Sigmoid colon (tissue), 6 donors: ENCODE measurements at regions not wholly inside any gene's neighbourhood (a gene's known extent, or its start where the extent isn't known, plus 50 kb on each side); places are given as distances from the start of the nearest gene placed in this dataset.

Experiments
- DNase-seq: peaks from one replicate; pipeline ENCODE4 v3.0.0-alpha.2; 2019
- H3K27ac ChIP-seq, 4 donors: fragments of 200-600 bp; sonication (generic); one replicate each; pipeline ENCODE4 v1.5.1; 2016 to 2019; ENCODE audit warnings: mild to moderate bottlenecking in 1 of 4
- H3K27me3 ChIP-seq, 3 donors: fragments of 200-600 bp; sonication (generic); one replicate each; pipeline ENCODE4 v1.5.1; 2019; ENCODE audit warnings: mild to moderate bottlenecking in 1 of 3
- H3K36me3 ChIP-seq, 4 donors: fragments of 200-600 bp; sonication (generic); one replicate each; pipeline ENCODE4 v1.5.1; 2016 to 2019
- H3K4me1 ChIP-seq, 4 donors: fragments of 200-600 bp; sonication (generic); one replicate each; pipeline ENCODE4 v1.5.1; 2017 to 2019
- H3K4me3 ChIP-seq, 4 donors: fragments of 200-600 bp; sonication (generic); one replicate each; pipeline ENCODE4 v1.5.1; 2017 to 2019; ENCODE audit warnings: mild to moderate bottlenecking in 2 of 4, moderate library complexity in 1 of 4
- H3K9me3 ChIP-seq, 4 donors: fragments of 200-600 bp in 3 of 4; sonication (generic) in 3 of 4; one replicate each; pipeline versions ENCODE4 v1.5.1 to v1.6.1; 2013 to 2019
- EP300 ChIP-seq, 4 donors: sonication (generic); formaldehyde crosslinking; IDR thresholded peaks; one replicate each; pipeline ENCODE4 v1.6.1; 2017; ENCODE audit warnings: antibody characterized with exemption in 4 of 4
- POLR2A ChIP-seq, 2 donors: fragments of 450-650 bp; IDR thresholded peaks; one replicate each; pipeline ENCODE4 v1.6.1; 2016; ENCODE audit warnings: antibody characterized with exemption in 2 of 2, mild to moderate bottlenecking in 2 of 2, moderate library complexity in 2 of 2
- POLR2AphosphoS5 ChIP-seq, 4 donors: sonication (generic); formaldehyde crosslinking; IDR thresholded peaks; one replicate each; pipeline ENCODE4 v1.6.1; 2017; ENCODE audit warnings: antibody characterized with exemption in 4 of 4
- WGBS, 2 donors: extraction: QIAGEN DNeasy Blood & Tissue Kit; methylation state at CpG; one replicate each; pipeline ENCODE4 v1.1.7; 2013; 5-methylcytosine and 5-hydroxymethylcytosine counted together
- intact Hi-C: fragments of 100-400 bp; cut with DNase I; formaldehyde crosslinking; loops from one replicate; pipeline ENCODE4 v1.15.1; 2023
- TF ChIP-seq, protein P1 (sequence below), 4 experiments: fragments of 450-650 bp in 3 of 4; fragments of 200-600 bp in 1 of 4; IDR thresholded peaks; one replicate each; pipeline ENCODE4 v1.5.1; 2016 to 2019; ENCODE audit warnings: antibody characterized with exemption in 4 of 4, mild to moderate bottlenecking in 3 of 4, moderate library complexity in 2 of 4
- donor health status: healthy with polysubstance abuse.
- donor health status: healthy.

DNA sequence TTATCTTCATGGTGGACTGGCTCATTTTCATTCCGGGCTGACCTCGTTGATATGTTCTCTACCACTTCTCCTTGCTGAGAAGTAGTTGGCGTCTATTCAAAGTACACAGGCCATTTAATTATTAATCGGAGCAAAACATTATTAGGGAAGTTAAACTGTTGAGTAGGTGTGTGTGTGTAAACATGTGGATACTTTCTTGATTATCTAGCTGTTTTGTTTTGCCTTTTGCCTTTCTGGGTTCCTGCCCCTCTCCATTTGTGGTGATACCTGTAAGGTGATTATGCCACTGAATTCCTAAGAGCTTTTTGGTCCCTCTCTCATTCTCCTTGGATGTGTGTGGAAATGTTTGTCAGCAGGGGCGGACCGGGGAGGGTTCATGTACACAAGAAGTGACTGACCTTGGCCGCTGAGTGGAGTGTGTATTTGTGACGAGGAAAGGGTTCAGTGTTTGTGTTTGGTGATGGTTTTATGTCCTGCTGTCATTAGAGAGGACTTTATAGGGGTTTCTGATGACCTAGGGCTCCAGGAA lies 56.6 kb upstream of the PPP2R5A start:
- no peaks in the 10 kb centered on the region for H3K27me3 ChIP-seq
- H3K4me3 ChIP-seq: no peak overlapping the region
- 17 to 60% methylated on average over 8 of the region's 8 CpGs for WGBS, 2 donors
- peaks cover 0 to under 1% (median 0%) of the 10 kb centered on the region in 4 donors for H3K4me1 ChIP-seq
- no peak overlapping the region for H3K27ac ChIP-seq
- no peak for TF ChIP-seq POLR2A (IDR thresholded peaks at IDR 0.05)
- TF ChIP-seq EP300 (IDR thresholded peaks at IDR 0.05): no peak
- TF ChIP-seq, protein P1, sequence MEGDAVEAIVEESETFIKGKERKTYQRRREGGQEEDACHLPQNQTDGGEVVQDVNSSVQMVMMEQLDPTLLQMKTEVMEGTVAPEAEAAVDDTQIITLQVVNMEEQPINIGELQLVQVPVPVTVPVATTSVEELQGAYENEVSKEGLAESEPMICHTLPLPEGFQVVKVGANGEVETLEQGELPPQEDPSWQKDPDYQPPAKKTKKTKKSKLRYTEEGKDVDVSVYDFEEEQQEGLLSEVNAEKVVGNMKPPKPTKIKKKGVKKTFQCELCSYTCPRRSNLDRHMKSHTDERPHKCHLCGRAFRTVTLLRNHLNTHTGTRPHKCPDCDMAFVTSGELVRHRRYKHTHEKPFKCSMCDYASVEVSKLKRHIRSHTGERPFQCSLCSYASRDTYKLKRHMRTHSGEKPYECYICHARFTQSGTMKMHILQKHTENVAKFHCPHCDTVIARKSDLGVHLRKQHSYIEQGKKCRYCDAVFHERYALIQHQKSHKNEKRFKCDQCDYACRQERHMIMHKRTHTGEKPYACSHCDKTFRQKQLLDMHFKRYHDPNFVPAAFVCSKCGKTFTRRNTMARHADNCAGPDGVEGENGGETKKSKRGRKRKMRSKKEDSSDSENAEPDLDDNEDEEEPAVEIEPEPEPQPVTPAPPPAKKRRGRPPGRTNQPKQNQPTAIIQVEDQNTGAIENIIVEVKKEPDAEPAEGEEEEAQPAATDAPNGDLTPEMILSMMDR (IDR thresholded peaks at IDR 0.05): no peak
- TF ChIP-seq POLR2AphosphoS5 (IDR thresholded peaks at IDR 0.05): no peak
- intact Hi-C loops: no loop called here
- no peak for DNase-seq
- no peaks in the 10 kb centered on the region for H3K9me3 ChIP-seq
- H3K36me3 ChIP-seq: no peaks in the 10 kb centered on the region

DNA sequence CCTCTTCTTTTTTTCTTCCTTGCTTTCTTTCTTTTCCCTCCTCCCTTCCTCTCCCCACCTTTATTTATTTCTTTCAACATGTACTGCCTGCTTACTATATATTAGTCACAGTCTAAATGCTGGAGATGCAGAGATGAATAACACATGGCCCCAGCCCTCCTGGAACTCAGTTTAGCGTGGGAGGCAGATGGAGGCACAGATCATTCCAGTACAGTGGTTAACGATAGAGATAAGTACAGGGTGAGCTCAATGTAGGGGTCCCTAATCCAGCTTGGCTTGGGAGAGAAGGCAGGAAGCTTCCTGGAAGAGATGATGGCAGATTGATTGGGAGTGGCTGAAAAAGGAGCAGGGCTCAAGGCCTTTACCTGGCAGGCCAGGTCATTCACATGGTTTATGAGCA lies 55.6 kb upstream of the PPP2R5A start:
- Histone ChIP-seq H3K4me1 (peaks cover 0 to 9% (median 6%) of the 10 kb centered on the region in 4 donors), H3K27me3 (no peaks in the 10 kb centered on the region), H3K4me3 (no peak overlapping the region), H3K36me3 (no peaks in the 10 kb centered on the region), H3K27ac (no peak overlapping the region), H3K9me3 (no peaks in the 10 kb centered on the region)
- DNase-seq: no peak
- TF ChIP-seq EP300 (IDR thresholded peaks at IDR 0.05) (no peak), POLR2AphosphoS5 (IDR thresholded peaks at IDR 0.05) (no peak), POLR2A (IDR thresholded peaks at IDR 0.05) (no peak)
- TF ChIP-seq, protein P1 (IDR thresholded peaks at IDR 0.05): no peak
- intact Hi-C loops: loop anchor here (5.0 kb wide), 1 partner anchor 67 kb away; no protein-coding TSS in a partner anchor
- WGBS, 2 donors: 85% methylated on average over 2 of the region's 2 CpGs

DNA sequence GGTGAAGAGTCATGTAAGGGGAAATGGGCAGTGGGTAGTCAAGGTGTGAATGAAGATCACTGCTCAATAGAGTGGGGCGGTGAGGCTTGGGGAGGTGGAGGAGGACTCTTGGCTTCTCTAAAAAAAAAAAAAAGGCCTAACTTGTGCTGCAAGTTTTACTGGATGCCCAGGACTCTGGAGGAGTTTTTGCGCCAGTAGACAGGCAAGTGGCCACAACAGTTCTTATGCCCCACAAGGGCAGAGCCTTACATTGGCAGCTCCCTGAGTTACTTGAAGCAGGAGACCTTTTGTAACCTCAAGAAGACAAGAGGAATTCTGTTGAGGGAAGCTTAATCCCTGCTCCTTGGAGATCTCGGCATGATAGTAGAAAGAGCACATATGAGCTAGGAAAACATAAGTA lies 54.9 kb upstream of the PPP2R5A start:
- TF ChIP-seq POLR2AphosphoS5 (IDR thresholded peaks at IDR 0.05): no peak
- TF ChIP-seq, protein P1 (IDR thresholded peaks at IDR 0.05): no peak
- no peak for TF ChIP-seq EP300 (IDR thresholded peaks at IDR 0.05)
- no peak for TF ChIP-seq POLR2A (IDR thresholded peaks at IDR 0.05)
- no peaks in the 10 kb centered on the region for H3K36me3 ChIP-seq
- DNase-seq: no peak
- H3K27ac ChIP-seq: no peak overlapping the region
- H3K4me1 ChIP-seq: peaks cover 0 to 14% (median 12%) of the 10 kb centered on the region in 4 donors
- H3K4me3 ChIP-seq: no peak overlapping the region
- H3K9me3 ChIP-seq: no peaks in the 10 kb centered on the region
- WGBS, 2 donors: 95 to 96% methylated on average over 3 of the region's 3 CpGs
- H3K27me3 ChIP-seq: no peaks in the 10 kb centered on the region
- intact Hi-C loops: loop anchor here (5.0 kb wide), 1 partner anchor 68 kb away; no protein-coding TSS in a partner anchor

DNA sequence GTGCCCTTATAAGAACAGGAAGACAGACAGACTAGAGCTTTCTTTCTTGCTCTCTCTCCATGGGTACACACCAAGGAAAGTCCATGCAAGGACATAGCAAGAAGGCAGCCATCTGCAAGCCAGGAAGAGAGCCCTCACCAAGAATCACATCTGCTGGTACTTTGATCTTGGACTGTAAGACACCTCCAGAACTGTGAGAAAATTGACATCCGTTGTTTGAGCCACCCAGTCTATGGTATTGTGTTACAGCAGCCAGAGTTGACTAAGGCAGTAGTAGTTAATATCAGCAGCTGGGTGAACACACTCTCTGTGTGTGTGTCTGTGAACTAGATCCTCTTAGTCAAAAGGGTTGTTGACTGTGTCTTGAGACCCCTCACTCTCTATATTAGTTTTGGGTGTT lies 53.8 kb upstream of the PPP2R5A start:
- Histone ChIP-seq H3K27me3 (no peaks in the 10 kb centered on the region), H3K9me3 (no peaks in the 10 kb centered on the region), H3K36me3 (no peaks in the 10 kb centered on the region), H3K27ac (no peak overlapping the region), H3K4me1 (peaks cover 0 to 14% (median 12%) of the 10 kb centered on the region in 4 donors), H3K4me3 (no peak overlapping the region)
- intact Hi-C loops: loop anchor here (5.0 kb wide), 1 partner anchor 69 kb away; no protein-coding TSS in a partner anchor
- DNase-seq: no peak
- TF ChIP-seq POLR2AphosphoS5 (IDR thresholded peaks at IDR 0.05) (no peak), POLR2A (IDR thresholded peaks at IDR 0.05) (no peak), EP300 (IDR thresholded peaks at IDR 0.05) (no peak)
- TF ChIP-seq, protein P1 (IDR thresholded peaks at IDR 0.05): no peak
- 94 to 96% methylated on average over 1 of the region's 1 CpG for WGBS, 2 donors

DNA sequence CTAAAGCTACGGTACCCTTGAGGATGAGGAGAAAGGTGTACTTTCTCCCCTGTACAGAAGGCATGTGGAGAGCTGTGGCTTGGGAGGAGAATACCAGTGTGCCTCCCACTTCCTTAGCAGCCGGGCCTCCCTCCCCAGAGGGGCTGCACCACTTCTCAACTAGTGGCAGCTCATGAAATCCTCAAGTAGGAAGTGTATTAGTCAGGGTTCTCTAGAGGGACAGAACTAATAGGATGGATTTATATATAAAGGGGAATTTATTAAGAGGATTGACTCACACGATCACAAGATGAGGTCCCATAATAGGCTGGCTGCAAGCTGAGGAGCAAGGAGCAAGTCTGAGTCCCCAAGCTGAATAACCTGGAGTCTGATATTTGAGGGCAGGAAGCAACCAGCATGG lies 53.1 kb upstream of the PPP2R5A start:
- Histone ChIP-seq H3K4me3 (no peak overlapping the region), H3K9me3 (no peaks in the 10 kb centered on the region), H3K27me3 (no peaks in the 10 kb centered on the region), H3K36me3 (no peaks in the 10 kb centered on the region), H3K27ac (no peak overlapping the region), H3K4me1 (peaks cover 0 to 14% (median 12%) of the 10 kb centered on the region in 4 donors)
- intact Hi-C loops: loop anchor here (5.0 kb wide), 1 partner anchor 70 kb away; no protein-coding TSS in a partner anchor
- TF ChIP-seq POLR2A (IDR thresholded peaks at IDR 0.05) (no peak), EP300 (IDR thresholded peaks at IDR 0.05) (no peak), POLR2AphosphoS5 (IDR thresholded peaks at IDR 0.05) (no peak)
- TF ChIP-seq, protein P1 (IDR thresholded peaks at IDR 0.05): no peak
- no peak for DNase-seq
- WGBS, 2 donors: 74 to 88% methylated on average over 3 of the region's 3 CpGs
